ENCODE measurements at regions not wholly inside any gene's neighbourhood (a gene's known extent, or its start where the extent isn't known, plus 50 kb on each side); places are given as distances from the start of the nearest gene placed in this dataset.

GRCh38 chr3:76842216-76842615 lies 197.7 kb upstream of the ROBO2 start:
- FAIRE-seq: no peak

- FAIRE-seq: no peak
Observed at GRCh38 chr3:76855451-76855850, 184.4 kb upstream of the ROBO2 start.

- no peak for FAIRE-seq
Observed at GRCh38 chr3:76859596-76859995, 180.3 kb upstream of the ROBO2 start.

GRCh38 chr3:76864355-76864754 lies 175.5 kb upstream of the ROBO2 start:
- no peak for FAIRE-seq

GRCh38 chr3:76866729-76867408 lies 173.0 kb upstream of the ROBO2 start:
- FAIRE-seq: no peak

GRCh38 chr3:76869726-76870384 lies 170.0 kb upstream of the ROBO2 start:
- no peak for FAIRE-seq

- no peak for FAIRE-seq
Observed at GRCh38 chr3:76871655-76872054, 168.2 kb upstream of the ROBO2 start.

- FAIRE-seq: no peak
Observed at GRCh38 chr3:76872999-76873398, 166.9 kb upstream of the ROBO2 start.

- FAIRE-seq: no peak
Observed at GRCh38 chr3:76873532-76874242, 166.2 kb upstream of the ROBO2 start.

GRCh38 chr3:76879959-76880358 lies 159.9 kb upstream of the ROBO2 start:
- FAIRE-seq: no peak

GRCh38 chr3:76886761-76887500 lies 153.0 kb upstream of the ROBO2 start:
- no peak for FAIRE-seq

GRCh38 chr3:76888856-76889255 lies 151.0 kb upstream of the ROBO2 start:
- FAIRE-seq: no peak

- no peak for FAIRE-seq
Observed at GRCh38 chr3:76889911-76890310, 150.0 kb upstream of the ROBO2 start.

- no peak for FAIRE-seq
Observed at GRCh38 chr3:76897076-76897475, 142.8 kb upstream of the ROBO2 start.

GRCh38 chr3:76900596-76900995 lies 139.3 kb upstream of the ROBO2 start:
- FAIRE-seq: no peak

- FAIRE-seq: no peak
Observed at GRCh38 chr3:76908156-76908555, 131.7 kb upstream of the ROBO2 start.

GRCh38 chr3:76912841-76913383 lies 127.0 kb upstream of the ROBO2 start:
- FAIRE-seq: no peak

- FAIRE-seq: no peak
Observed at GRCh38 chr3:76917436-76917835, 122.5 kb upstream of the ROBO2 start.

- FAIRE-seq: no peak
Observed at GRCh38 chr3:76920511-76920910, 119.4 kb upstream of the ROBO2 start.

- FAIRE-seq: no peak
Observed at GRCh38 chr3:76923485-76923884, 116.4 kb upstream of the ROBO2 start.

GRCh38 chr3:76930712-76931111 lies 109.2 kb upstream of the ROBO2 start:
- no peak for FAIRE-seq

GRCh38 chr3:76933245-76933644 lies 106.7 kb upstream of the ROBO2 start:
- no peak for FAIRE-seq

GRCh38 chr3:76938962-76939361 lies 100.9 kb upstream of the ROBO2 start:
- FAIRE-seq: no peak
